Erythroblast (primary cell): ENCODE measurements at regions not wholly inside any gene's neighbourhood (a gene's known extent, or its start where the extent isn't known, plus 50 kb on each side); places are given as distances from the start of the nearest gene placed in this dataset.
"Not testable (repeated sequence)": the region's sequence is repeated elsewhere in the genome, so short reads cannot be mapped to it uniquely, and the experiment has no call there.

Experiments used
- DNase-seq, 2 experiments: peaks; one replicate each; lab custom pipeline; 2025; lab: John Stamatoyannopoulos, UW
- GATA1 ChIP-seq: IDR thresholded peaks from 2 replicates; pipeline ENCODE4 v1.6.1; 2011; ENCODE audit warnings: low read depth, mild to moderate bottlenecking, control low read depth, low read length, moderate library complexity
- POLR2A ChIP-seq: IDR thresholded peaks from 2 replicates; pipeline ENCODE4 v1.6.1; 2011; ENCODE audit warnings: mild to moderate bottlenecking, low read length

DNA sequence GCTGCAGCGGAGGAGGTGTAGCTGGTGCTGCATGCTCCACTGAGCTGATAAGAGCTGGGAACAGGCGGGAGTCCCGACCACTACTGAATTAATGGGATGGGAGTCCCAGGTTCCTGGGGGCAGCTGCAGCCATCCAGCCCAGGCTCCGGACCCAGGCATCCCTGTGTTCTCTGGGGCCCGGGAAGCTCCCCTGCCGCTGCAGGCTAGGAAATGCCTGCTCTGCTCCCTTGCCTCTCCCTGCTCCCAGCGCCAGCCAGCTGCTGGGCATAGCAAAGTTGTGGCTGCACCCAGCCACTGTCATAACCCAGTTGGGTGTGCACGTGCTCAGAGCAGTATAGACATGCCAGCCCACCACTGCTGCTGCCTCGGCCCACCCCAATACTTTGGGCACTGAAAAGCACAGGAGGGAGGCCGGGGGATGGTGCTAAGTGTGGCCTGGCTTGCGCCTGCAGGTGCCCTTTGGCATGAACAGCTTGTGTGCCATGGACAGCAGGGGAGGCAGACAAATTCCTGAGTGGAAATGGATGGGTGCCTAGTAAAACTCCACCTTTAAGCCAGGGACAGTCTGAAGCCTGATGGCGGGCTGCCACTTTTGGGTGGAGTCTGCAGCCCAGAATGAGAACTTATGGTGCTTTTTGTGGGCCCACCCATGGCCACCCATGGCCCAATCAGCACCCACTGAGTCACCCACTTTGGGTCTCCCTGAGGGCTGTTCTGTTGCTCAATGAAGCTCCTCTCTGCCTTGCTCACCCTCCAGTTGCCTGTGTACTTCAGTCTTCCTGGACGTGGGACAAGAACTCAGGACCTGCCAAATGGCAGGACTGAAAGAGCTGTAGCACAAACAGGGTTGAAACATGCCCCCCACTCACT lies 219.3 kb upstream of the TMEFF2 start:
- no peak for TF ChIP-seq POLR2A
- TF ChIP-seq GATA1, result no peak
- DNase-seq, result no peak

DNA sequence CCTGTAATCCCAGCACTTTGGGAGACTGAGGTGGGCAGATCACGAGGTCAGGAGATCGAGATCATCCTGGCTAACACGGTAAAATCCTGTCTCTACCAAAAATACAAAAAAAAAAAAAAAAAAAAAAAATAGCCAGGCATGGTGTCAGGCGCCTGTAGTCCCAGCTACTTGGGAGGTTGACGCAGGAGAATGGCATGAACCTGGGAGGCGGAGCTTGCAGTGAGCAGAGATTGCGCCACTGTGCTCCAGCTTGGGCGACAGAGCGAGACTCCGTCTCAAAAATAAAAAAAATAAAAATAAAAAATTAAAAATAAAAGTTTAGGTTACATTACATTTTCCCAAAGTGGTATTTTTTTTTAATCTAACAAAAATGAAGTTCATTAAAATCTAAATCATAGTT lies 218.1 kb upstream of the TMEFF2 start:
- not testable (repeated sequence) for DNase-seq

DNA sequence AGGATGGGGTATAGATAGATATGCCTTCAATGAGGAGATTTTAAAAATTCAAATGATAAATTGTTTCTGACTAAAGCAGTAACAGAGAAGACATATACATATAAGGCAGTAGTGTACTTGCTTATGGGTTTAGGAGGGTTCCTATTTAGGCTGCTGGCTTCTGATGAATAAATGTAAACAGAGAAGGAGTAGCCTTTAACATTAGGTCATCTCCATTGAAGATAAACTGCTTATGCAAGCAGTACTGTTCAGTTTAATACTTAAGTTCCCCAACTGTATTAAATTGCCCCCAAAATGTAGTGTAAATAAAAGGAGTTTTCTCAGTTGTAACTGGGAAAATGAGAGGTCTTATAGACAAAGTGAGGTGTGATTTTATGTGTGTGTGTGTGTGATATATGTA lies 217.7 kb upstream of the TMEFF2 start:
- TF ChIP-seq GATA1, result no peak
- no peak for DNase-seq

DNA sequence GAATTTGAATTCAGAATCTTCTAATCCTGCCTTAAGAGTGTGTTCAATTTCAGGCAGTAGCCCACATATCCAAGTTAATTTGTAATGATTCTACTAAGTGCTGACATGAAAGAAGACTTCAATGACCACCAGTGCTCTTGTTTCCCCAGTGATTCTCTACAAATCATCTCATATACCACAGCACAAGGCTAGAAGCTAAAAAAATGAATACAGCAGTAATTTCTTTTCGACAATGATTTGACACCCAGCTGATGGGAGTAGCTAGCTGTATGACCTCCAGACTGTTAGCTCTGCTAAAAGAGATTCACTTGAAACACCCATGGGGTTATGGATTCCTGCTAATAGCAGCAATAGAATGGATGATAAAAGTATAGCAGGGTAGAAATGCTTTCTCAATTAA lies 217.0 kb upstream of the TMEFF2 start:
- no peak for DNase-seq
- TF ChIP-seq POLR2A, result no peak
- TF ChIP-seq GATA1, result no peak

DNA sequence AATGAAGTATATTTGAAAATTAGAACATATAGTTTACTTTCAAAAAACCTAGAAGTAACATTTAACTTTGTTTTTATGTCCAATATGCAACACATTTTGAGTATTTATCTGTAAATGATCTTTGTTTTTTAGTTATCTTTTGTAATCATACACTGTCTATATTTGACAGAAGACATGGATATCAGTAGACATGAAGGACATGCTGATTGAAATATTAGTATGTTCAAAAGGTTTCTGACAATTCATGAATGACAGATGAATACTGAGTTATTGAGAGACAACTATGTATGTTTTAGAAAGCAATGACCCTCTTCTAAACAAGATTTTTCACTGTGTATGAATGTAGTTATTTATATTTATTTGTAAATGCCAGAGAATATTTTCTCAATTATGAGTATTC lies 215.6 kb upstream of the TMEFF2 start:
- no peak for DNase-seq
- no peak for TF ChIP-seq POLR2A

DNA sequence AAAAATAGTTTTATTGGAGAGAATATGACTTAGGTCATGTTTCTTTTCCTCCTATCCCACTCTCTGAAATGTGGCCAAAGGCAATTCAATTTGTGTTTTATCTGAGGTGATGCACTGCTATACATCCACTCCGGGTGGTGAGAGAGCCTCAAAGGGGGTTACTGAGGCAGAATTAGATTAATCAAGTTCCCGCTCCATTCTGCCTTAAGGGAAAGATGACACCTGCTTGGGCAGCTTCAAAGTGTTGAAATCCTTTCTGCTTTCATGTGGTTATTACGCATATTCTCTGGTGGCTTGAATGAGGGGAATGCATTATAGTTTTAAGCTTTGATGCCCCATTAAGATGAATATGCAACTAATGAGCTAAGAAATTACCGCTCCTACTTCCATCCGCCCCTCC lies 213.0 kb upstream of the TMEFF2 start:
- no peak for TF ChIP-seq POLR2A
- no peak for TF ChIP-seq GATA1

DNA sequence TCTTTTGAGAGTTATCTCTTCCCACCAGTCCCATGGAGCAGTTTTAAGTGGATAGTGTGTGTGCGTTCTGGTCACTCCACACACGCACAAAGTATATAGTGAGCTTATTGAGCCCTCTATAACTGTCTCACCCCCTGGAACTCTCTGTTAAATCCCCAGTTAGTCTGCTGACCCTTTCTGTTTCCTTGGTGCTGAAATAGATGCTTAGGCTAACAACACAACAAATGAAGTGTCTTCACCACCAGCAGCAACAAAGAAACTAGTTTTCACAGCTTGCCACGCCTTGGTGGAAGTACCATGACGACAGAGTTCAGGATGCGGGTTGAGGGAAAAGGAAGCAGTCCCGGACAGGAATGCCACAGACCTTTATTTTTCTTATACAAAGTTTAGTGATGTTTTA lies 203.5 kb upstream of the TMEFF2 start:
- no peak for TF ChIP-seq POLR2A
- no peak for TF ChIP-seq GATA1
- DNase-seq, result no peak

More for the DNA sequence above, 213.0 kb upstream of the TMEFF2 start:
- no peak for DNase-seq

DNA sequence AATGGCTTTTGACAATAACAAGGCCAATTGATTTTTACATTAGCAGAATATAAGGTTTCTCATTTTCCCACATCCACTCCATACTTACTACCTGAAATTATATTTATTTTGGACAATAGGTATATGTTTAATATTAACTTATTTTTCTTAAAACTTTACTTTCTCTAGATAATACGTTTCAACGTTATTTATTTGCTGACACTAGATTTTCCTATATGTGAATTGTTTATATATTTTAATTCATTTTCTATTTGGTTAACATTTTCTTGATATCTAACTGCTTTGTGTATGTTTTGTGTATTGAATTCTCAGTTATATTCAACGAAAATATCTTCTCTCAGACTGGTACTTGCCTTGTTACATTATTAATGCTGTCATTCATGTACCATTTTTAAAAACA lies 199.9 kb upstream of the TMEFF2 start:
- DNase-seq, result no peak
- TF ChIP-seq POLR2A (no peak), GATA1 (no peak)

DNA sequence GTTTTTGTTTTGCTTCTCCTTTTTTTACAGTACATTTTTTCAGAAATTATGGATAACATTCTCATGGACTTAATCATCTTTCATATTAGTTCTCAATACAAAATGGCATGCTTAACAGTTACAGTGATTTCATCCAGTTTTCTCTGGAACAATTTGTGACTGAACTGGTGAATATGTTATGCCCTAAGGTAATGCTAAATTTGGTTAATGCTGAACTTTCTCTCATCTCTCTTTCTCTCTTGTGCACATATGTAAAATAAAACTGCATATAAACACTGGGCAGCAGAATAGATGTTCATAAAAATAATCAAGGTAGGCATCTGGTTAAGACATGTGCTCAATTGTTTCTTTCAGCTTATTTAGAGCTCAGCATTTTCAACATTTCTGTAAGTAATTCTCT lies 196.3 kb upstream of the TMEFF2 start:
- TF ChIP-seq POLR2A (no peak), GATA1 (no peak)
- no peak for DNase-seq

DNA sequence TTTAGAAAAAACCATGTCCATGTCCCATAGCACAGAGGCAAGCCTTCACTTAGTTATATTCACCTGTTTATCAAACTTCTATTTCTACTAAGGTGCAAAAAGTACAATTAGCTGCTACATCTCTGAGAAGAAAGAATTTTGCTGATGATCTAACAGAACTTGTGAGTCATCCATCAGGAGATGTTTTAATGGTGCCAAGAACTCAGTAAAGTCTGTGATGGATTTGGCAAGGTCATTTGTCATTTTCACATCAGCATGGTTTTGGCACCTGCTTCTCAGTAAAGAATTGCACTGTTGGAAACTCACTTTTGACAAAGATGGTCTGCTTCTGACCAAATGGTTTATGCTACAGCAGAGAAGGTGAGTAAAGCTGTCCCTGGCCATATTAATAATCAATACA lies 195.7 kb upstream of the TMEFF2 start:
- no peak for DNase-seq
- TF ChIP-seq POLR2A (no peak), GATA1 (no peak)

DNA sequence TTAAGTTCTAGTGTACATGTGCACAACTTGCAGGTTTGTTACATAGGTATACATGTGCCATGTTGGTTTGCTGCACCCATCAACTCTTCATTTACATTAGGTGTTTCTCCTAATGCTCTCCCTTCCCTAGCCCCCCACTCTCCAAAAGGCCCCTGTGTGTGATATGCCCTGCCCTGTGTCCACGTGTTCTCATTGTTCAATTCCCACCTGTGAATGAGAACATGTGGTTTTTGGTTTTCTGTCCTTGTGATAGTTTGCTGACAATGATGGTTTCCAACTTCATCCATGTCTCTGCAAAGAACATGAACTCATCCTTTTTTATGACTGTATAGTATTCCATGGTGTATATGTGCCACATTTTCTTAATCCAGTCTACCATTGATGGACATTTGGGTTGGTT lies 189.5 kb upstream of the TMEFF2 start:
- DNase-seq, result not testable (repeated sequence)

DNA sequence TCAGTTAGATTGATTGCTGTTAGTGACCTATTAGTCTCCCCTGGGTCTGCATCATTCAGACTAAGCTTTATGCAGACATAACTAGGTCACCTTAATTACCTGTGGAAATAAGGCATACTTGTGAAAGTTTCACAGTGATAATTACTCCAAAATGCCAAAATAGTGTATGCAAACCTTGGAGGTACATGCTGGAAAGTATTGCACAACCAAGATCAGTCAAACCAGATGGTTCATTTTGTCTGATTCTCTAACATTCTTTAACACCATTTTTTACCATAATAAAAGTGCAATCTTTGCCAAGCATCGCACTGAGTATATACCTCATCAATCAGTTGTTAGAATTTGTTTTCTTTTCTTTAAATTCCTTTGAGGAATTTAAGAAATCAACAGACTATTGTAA lies 186.3 kb upstream of the TMEFF2 start:
- TF ChIP-seq POLR2A (no peak), GATA1 (no peak)
- DNase-seq, result no peak

DNA sequence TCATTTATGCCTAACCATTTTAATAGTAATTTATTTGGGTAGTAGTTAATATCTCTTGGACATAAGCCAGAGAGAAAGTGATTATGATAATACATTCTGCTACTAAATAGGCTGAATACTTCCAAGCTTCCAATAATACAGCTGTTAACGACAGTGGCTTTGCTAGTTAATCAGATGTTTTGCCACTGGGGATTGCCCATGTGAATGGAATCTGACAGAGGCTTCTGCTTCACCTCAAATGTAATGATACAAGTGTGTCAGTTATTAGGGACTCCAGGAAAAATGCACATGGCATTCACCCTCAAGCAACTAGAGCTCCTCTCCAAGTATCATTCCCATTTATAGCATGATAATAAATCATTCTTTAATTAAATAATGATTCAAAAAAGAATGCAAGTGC lies 185.0 kb upstream of the TMEFF2 start:
- no peak for TF ChIP-seq GATA1
- no peak for TF ChIP-seq POLR2A
- no peak for DNase-seq

DNA sequence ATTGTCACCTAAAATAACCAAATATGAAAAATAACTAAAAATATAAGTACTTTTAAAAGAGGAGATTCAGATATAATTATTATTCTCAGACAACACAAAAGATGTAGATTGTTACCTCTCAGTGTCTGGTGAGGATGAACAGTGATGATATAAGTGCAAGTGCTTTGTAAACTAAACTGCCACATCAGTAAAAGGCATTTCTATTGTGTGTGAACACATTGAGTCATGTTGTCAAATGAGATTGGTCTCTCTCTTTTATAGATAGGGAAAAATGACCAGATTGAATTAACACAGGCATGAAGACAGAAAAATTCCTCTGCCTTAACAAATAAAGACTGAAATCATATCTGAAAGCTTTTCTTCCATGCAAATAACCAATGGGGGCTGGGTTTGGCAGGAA lies 182.4 kb upstream of the TMEFF2 start:
- no peak for DNase-seq
- TF ChIP-seq GATA1 (no peak), POLR2A (no peak)

DNA sequence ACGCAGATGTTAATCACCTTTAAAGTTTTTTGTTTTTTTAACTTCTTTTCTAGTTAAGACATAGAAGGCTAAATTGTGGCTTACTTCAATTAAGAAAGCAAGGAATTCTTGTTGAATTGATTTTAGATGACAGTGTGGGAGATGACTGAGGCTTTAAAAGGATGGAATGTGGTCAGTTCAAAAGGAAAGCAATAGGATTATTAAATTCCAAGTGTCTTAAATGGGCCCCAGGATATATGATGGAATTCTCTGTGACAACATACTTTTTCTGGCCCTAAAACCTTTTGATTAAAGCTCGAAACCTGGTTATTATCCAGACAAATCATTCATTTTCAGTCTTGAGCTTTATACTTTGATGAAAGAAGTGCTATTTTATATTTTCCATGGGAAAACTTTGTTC lies 179.0 kb upstream of the TMEFF2 start:
- TF ChIP-seq GATA1 (no peak), POLR2A (no peak)

More for the DNA sequence above, 179.0 kb upstream of the TMEFF2 start:
- DNase-seq, result no peak
